Activated naive CD4-positive, alpha-beta T cell treated with Interleukin-2 at 50 U/mL for 16 hours (primary cell): ENCODE measurements at regions not wholly inside any gene's neighbourhood (a gene's known extent, or its start where the extent isn't known, plus 50 kb on each side); places are given as distances from the start of the nearest gene placed in this dataset.
"Not testable (repeated sequence)": the region's sequence is repeated elsewhere in the genome, so short reads cannot be mapped to it uniquely, and the experiment has no call there.

Source experiments
- DNase-seq: peaks from one replicate; pipeline ENCODE4 v3.0.0-alpha.2; 2020

DNA sequence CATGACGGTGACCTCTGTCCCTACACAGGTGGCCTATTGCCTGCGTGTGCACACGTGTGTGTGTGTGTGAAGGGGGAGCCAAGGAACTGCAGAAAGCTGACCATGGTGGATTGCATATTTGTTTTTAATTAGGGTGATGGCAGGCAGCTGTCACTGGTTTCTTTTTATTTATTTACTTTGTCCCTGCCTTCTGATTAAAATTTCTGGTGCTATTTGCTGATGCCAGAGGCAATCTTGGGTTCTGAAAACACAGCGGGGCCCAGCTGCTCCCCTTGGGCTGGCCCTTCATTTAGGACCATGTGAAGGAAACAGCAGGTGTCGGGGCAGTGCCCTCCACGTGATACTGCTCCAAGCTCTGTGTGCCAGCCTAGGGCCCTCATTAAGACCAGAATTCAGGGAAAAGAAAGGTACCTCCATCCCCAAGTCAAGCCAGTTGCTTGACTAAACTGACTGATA, 71.3 kb upstream of the PODXL start:
- no peak for DNase-seq

DNA sequence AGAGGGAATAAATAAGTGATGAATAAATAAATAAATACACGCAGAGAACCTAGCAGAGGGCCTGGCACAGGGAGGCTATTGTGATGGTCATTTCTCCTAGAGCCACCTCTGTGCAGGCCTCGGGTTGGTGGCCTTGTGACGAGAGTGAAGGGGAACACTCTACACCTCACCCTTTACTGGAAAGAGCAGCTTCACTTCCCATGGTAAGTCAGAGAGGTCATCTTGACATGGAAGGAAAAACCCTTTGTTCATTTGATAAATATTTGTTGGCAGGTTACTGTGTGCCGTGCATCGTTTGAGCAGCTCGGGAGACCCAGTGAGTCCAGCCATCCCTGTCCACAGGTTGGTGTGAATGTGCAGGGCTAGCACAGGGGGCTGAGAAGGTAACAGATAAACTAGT, 70.2 kb upstream of the PODXL start:
- DNase-seq: no peak

GRCh38 chr7:131625817-131626372, 69.5 kb upstream of the PODXL start:
- no peak for DNase-seq

GRCh38 chr7:131625345-131625744, 68.9 kb upstream of the PODXL start:
- DNase-seq: not testable (repeated sequence)

- DNase-seq: no peak
These were observed 68.1 kb upstream of the PODXL start for GRCh38 chr7:131624536-131624935.

DNA sequence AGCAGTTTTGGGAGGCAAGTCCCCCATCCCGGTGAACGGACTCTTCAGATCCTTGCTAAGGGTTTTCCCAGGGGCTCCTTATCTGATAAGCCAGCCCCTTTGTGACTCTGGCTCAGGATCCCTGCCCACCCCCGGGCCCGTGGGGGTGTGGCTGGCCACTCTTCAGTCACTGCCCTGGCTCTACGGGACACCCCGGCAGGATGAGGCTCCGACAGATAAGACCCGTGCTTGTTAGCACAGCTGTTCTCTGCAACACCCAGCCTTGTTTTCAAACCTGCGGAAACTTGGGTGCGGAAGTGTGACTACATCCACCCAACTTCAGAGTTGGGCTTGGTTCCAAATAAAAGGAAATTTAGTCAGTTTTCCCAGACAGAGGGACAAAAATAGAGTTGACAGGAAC, 66.7 kb upstream of the PODXL start:
- no peak for DNase-seq

GRCh38 chr7:131621652-131622051, 65.2 kb upstream of the PODXL start:
- DNase-seq: no peak

GRCh38 chr7:131620673-131621609, 64.5 kb upstream of the PODXL start:
- no peak for DNase-seq

GRCh38 chr7:131619336-131620305, 63.2 kb upstream of the PODXL start:
- DNase-seq: no peak

DNA sequence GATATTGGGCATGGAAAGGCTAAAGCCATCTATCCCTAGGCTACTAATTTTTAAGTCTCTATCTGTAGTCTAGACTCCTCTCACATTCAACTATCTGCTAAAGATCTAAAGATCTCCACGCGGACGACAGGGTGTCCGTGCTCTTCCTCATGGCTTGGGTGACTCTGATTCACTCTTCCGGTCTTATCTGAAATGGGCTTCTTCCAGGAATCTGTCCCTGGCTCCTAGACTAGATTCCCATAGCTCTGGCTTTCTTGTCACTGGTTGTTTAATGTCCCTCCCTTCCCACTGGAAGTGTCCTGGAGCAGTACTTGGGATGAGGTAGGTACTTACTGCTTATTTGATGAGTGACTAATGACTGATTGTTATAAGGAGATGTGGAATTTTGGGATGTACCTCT, 62.0 kb upstream of the PODXL start:
- no peak for DNase-seq

DNA sequence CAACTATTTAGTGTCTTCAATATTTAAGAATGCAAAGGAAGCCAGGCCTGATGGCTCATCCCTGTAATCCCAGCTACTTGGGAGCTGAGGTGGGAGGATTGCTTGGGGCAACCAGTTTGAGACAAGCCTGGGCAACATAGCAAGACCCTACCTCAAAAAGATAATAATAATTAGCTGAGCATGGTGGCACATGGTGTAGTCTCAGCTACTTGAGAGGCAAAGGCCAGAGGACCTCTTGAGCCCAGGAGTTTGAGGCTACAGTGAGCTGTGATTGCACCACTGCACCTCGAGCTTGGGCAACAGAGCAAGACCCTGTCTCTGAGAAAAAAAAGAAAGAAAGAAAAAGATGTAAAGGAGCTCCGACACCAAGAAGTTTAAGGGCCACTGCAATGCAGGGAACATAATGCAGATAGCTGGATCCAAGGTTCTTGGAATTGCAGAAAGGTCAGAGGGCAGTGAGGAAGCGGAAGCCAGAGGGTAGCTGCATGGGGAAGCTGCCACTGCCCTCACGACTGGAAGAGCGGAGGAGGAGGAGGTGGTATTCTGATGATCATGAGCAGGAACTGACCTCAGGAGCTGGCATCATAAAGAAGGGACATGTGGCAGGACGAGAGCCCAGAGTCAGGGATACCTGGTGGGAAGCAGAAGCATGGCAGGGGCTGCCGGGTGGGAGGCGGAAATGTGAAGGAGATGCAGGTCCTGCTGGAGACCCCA, 60.2 kb upstream of the PODXL start:
- no peak for DNase-seq

DNA sequence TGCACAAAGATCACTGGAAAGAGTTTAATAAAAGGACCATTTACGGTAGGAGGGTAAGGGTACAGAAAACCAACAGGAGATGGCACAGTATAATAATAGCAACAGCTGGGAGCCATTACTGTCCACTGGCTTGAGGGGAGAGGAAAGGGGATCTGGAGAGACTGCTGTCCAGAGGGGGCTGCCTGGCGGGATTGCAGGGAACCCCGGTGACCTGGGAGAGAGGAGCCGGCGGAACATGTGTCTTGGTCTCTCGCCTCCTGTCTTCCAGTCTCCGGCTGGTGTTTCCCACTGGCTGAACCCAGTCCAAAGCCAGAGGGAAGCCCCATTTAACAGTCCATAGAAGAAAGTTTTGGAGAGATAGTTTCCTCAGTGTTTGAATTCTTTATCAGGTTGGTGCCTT, 57.5 kb upstream of the PODXL start:
- no peak for DNase-seq

GRCh38 chr7:131610007-131610406, 53.6 kb upstream of the PODXL start:
- DNase-seq: no peak

DNA sequence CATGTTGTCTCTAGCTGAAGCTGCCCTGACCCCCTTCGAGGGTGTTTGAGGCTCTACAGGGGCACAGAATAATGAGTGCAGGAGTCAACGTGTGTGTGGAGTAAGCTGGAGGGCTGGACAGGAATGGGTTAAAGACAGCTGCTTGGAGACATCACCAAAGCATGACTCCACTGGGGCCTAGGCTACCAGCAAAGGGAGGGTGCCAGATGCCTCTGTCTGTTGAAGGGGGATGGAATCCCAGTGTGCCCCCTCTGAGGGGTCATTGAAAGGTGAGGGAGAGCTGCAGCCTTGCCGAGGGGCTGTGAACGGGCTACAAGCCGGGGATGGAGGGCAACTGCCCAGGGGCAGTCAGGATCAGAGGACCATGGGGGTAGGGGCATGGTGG, 51.7 kb upstream of the PODXL start:
- DNase-seq: no peak

GRCh38 chr7:131607291-131608115, 51.1 kb upstream of the PODXL start:
- DNase-seq: no peak

DNA sequence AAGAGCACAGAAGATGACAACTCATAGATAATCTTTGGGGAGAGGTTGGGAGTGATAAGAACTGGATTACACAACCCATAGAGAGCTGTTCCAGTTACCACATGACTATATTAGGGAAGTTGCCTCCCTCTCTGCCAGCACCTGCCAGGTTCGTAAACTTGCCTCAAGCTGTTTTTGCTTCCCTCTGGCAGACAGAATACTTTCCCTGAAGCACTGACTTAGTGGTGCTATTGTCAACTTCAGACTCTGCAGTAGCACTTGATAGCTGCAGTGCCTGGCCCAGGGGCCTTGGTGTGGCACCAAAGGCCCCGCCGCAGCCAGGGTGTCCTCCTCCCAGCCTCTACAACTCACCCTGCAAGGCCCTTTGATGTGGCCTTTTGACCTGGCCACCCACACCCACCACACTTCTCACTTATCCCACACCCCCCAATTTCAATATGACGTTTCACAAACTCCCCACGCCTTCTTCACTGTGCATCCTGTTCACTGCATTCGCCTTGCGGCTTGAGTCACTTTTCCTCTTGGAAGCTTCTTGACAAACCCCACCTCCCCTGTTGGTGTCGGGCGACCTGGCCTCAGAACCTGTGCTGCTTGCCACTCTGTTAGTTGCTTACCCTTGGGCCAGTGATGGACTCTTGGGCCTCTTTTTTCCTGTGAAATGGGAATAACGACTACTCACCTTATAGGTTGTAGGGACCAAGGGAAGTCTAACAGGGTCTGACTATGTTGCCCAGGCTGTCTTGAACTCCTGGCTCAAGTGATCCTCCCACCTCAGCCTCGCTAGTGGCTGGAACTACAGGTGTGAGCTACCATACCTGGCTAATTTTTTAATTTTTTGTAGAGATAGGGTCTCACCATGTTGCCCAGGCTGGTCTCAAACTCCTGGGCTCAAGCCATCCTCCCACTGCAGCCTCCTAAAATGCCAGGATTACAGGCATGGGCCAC, 50.2 kb upstream of the PODXL start:
- DNase-seq: peak; percentile 2
